ENCODE measurements at regions not wholly inside any gene's neighbourhood (a gene's known extent, or its start where the extent isn't known, plus 50 kb on each side); places are given as distances from the start of the nearest gene placed in this dataset.
"Not testable (repeated sequence)": the region's sequence is repeated elsewhere in the genome, so short reads cannot be mapped to it uniquely, and the experiment has no call there.

DNA sequence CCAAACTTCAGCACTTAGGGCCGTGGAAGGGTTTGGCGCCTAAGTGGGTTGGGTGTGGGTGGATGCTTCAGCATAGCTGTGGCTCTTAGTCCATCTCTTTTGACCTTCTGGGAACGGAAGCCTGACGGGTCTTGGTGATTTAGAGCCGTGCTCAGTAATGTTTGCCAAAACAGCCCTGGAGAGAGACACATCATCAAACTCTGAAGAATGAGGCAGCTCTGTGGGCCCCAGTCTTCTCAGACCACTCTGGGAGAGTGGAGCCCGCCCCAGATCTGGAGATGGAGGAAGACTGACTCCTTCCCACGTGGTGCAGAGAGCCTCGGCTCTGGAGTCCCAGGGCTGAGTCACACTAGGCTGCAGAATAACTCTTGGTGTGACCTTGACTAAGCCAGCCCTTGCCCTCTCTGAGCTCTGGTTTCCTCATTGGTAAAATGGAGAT, 168.9 kb downstream of the C11orf91 start:
- no peak for FAIRE-seq
- peak; percentile 81 for DNase-seq (ENCODE audit: low spot score)

DNA sequence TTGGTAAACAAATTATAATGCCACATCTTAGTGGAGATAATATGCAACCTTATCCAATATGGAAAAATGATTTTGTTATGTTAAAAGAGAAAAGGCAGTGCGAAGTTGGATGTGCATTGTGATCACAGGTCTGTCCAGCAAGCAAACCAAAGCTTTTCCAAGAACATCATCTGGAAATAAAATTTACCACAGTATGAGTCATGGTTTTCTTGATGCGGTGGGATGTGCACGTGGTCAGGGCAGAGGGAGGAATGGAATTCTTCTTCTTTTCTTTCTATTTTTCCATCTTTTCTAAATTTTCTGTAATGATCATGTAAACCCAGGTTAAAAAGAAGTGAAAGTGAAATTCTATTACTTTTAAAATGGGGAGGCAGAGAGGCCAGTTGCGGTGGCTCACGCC, 169.8 kb downstream of the C11orf91 start:
- FAIRE-seq, result no peak

DNA sequence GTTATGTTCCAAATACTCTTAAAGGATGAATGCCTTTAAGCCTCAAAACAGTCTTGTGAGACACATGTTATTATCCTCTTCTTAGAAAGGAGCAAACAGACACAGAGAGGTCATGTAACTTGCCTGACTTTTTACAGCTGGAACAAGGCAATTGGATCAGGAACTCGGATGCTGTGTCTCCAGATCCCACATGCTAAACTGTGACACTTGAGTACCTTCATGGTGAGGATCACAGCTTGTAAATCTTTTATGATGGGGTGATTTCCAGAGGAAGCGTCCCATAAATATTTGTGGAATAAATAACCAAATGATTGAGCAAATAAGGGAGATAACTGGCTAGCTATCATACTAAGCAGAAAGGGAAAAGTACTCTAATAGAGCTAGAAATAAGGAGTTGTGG, 171.2 kb downstream of the C11orf91 start:
- FAIRE-seq (no peak), DNase-seq (ENCODE audit: low spot score) (no peak)

More for the DNA sequence above, 169.8 kb downstream of the C11orf91 start:
- peak; percentile 66 for DNase-seq (ENCODE audit: low spot score)

DNA sequence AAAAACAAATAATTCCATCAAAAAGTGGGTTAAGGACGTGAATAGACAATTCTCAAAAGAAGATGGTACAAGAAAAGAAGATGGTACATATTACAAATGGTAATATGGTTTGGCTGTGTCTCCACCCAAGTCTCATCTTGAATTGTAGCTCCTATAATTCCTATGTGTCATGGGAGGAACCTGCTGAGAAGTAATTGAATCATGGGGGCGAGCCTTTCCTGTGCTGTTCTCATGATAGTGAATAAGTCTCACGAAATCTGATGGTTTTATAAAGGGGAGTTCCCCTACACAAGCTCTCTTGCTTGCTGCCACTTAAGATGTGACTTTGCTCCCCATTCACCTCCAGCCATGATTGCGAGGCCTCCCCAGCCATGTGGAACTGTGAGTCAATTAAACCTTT, 172.9 kb downstream of the C11orf91 start:
- FAIRE-seq; DNase-seq (ENCODE audit: low spot score): not testable (repeated sequence)

DNA sequence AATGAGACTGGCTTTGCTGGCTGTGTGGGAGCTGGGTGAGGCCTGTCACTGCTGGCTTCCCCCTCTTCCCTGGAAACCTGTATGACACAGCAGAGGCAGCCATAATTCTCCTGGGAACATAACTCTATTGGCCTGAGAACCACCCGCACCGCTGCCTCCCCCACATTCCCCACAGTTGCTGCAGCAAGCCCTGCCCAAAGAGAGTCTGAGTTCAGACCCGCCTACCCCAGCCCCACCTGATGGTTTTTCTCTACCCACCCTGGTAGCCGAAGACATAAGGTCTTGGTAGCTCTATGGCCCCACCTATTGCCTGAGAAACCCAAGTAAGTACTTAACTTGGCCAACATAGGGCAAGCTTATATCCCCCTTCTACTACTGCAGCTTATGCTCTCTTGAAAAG, 174.8 kb downstream of the C11orf91 start:
- DNase-seq (ENCODE audit: low spot score) (no peak), FAIRE-seq (no peak)

DNA sequence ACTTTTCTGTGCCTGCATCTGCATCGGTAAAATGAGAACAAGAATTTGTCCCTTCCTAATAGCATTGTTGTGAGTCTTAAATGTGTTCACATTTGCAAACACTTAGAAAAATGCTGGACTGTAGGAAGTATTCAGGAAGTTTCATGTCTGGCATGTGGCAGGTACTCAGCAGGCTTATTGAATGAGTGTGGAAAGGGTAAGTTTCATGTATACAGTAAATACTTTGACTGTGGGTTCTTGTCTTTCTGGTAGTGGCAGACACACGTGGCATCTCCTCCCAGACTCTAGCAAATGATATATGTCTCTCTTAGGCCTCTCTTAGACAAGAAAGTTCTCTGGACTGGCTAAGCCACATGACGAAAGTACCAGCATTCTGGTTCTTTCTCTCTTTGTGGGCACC, 179.2 kb downstream of the C11orf91 start:
- DNase-seq (ENCODE audit: low spot score) (no peak), FAIRE-seq (no peak)

DNA sequence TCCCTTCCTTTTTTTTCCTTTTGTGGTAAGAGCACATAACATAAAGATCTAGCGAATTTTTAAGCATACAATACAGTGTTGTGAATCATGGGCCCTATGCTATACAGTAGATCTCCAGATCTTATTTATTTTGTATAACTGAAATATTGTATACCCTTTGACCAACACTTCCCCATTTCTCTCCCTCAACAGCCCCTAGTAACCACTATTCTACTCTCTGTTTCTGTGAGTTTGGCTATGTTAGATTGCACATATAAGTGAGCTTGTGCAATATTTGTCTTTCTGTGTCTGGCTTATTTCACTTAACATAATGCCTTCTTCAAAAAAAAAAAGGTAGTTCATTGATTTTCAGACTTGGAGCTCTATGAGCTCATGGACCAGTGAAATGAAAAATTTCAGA, 180.5 kb downstream of the C11orf91 start:
- DNase-seq (ENCODE audit: low spot score) (no peak), FAIRE-seq (no peak)

DNA sequence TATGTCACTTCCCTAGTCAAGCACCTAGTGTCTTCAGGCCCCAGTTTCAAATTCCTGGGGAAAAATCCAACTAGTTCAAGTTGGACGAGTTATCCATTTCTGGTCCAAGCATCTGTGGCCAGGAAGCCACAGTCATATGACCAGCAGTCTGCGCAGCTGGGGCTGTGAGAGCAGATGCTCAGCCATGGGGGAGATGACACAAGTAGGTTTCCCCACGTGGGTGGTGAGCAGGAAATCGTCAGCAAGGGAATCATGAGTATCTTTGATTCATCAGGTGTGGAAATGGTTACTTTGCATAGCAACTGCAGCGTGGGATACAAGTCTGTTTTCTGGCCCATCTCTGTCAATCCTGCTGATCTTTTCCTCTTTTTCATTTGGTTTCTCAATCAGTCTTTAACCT, 185.3 kb downstream of the C11orf91 start:
- FAIRE-seq, result no peak

DNA sequence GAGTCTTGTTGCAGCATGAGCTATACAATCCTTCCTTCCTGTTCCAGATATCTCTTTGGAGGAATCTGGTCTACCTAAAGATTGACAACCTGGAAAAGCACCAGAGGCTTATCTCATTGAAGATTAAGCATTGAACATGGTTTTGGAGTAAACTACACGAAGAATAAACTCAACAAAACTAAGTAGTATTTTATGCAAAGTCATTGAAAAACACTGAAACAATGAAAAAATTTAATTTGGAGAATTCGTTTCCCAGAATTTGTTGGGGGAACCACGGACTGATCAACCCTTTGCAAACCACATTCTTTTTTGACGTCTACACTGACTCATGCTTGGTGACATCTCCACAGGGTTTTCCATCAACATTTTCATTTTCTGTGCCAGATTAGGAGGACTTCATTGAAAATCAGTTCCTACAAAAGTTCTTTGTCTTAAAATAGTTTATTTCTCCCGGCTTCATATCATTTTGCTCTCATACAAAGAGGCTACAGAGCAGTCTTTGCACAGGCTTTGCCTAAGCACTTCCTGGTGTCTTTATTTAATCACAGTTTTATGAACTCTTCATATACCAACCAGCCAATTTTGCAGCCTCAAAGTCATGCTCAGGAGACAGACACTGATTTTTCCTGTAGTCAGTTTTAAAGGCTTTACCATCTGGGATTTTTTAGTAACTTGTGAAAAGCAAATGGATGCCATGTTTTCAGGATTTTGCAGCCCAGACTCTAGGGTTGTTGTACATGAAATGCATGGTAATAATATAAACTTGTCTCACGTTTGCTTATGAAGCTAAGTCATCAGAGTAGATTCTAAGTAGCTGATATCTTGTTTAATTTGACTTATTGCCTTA, 186.3 kb downstream of the C11orf91 start:
- FAIRE-seq, result no peak
- DNase-seq (ENCODE audit: low spot score), result no peak

More for the DNA sequence above, 185.3 kb downstream of the C11orf91 start:
- DNase-seq (ENCODE audit: low spot score), result no peak

DNA sequence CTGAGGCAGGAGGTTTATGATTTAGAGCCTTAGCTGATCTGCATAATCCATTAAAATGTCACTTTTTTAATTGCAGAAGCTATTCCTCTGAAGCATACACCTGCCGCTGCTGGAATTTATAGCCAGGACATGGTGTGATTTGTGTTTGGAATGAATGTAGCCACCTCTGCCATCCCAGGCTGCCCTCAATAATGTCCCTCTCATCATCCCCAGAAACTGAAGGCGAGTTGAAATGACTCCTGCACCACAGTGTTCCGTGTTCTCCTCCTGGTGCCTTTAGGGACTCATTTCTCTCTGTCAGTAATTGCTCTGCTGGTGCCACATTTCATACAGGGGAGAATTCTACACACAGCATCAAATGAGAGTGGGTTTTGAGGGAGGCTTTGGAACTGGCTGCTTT, 191.0 kb downstream of the C11orf91 start:
- FAIRE-seq (no peak), DNase-seq (ENCODE audit: low spot score) (no peak)

DNA sequence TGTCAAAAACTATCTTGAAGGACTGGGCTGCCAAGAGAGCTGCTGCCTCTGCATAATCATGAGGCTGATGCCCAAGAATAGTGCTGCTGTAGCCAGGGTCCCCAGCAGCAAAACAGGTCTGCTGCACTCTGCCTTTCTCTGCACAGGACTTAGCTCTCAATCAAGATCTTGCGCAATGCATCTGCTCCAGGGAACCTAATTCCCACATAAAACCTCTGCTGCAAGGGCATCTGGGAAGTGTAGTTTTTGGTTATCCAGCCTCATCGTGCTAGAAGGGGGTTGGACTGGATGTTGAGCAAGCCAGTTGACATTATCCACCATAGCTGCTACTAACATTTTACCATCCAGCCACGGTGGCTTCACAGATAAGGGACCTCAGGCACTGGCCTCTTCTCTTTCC, 192.7 kb downstream of the C11orf91 start:
- no peak for DNase-seq (ENCODE audit: low spot score)
- no peak for FAIRE-seq

DNA sequence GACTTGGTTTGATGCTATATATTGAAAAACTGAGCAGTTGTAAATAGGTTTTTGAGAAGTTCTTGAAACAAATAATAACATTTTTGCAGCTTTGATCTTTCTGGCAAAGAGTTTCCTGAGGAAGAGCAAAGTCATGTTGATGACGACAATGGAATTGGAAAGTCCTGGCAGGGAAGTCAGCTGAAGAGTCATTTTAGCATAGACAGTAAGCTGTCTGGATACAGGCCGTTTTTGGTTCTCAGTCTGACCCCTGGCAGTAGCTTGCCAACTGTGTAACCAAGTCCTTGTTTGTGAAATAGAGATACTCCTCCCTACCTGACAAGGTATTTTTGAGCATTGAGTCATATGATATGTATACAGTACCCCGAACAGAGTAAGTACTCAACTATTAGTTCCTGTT, 193.3 kb downstream of the C11orf91 start:
- FAIRE-seq, result no peak
- no peak for DNase-seq (ENCODE audit: low spot score)

DNA sequence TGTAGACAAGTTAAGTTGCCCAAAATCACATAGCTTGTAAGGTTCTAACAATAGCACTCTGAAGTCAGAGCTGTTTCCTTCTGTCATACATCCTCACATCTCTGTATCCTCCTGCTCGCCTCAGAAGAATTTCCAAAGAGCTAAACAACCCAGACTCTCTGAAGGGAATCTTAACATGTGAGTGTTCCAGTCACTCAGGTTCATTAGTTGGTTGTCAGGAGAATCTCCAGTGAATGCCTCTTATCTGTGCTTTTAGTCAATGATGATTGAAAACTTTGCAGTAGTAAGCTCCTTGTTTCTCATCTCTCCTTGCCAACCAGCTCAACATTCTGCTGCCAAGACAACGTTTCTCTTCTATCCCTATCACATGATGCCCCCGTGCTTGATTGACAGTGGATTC, 195.5 kb downstream of the C11orf91 start:
- DNase-seq (ENCODE audit: low spot score), result no peak
- no peak for FAIRE-seq

DNA sequence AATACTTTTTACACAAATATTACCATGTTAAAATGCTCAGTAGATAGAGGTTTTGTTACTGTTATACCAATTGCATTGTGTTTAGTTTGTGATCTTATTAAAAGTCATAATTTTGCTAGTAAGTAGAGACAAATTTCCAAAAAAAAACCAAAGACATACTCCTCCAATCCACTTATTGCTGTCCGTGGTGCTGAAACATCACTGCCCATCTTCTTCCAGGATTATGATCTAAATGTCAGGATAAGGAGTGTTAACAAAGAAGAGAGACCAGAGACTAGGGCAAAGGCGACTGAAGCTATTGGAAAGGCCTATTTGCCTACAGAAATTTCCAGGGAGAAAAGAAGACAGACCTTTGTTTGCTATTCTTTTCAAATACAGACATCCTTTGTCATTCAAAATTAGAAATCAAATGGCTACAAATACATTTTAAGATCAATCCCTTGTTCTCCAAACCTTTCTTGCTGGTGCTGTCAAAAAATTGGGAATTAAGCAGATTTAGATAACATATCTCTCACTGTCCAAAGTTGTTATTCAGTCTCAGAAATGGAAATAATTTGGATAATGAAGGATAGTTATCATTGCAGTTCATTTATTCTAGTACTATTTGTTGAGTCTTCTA, 199.7 kb downstream of the C11orf91 start:
- FAIRE-seq, result no peak
- no peak for DNase-seq (ENCODE audit: low spot score)

DNA sequence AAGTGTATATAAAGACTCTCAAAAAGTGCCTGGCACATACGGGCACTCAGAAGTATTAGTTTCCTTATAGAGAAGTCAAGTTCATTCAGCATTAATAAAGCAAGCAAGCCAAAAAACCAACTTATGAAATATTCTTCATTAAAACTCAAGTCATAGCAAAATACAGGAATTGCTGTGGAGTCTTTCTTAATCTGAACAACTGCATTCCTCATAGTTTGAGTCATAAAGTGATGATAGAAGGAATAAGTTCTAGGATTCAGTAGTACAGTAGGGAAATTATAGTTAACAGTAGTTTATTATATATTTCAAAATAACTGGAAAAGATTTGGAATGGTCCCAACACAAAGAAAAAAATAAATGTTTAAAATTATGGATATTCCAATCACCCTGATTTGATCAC, 200.3 kb downstream of the C11orf91 start:
- FAIRE-seq (no peak), DNase-seq (ENCODE audit: low spot score) (no peak)

DNA sequence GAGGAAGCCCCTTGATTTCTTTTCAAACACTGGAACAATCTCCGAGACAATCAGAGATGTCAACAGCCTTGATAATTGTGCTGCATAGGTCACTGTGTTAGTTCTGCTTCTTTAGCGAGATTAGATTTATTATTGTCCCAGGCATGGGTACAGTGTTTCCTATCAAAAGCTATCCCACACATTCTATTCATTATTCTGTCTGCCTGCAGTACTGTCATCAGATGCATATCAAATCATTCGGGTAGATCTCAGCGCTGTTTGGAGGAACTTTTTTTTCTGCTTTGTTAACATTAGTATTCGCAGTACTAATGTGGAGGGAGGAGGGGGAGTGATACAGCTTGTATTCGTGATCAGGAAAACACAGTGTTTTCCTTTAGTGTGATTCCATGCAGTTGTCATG, 208.0 kb downstream of the C11orf91 start:
- FAIRE-seq (no peak), DNase-seq (ENCODE audit: low spot score) (no peak)

DNA sequence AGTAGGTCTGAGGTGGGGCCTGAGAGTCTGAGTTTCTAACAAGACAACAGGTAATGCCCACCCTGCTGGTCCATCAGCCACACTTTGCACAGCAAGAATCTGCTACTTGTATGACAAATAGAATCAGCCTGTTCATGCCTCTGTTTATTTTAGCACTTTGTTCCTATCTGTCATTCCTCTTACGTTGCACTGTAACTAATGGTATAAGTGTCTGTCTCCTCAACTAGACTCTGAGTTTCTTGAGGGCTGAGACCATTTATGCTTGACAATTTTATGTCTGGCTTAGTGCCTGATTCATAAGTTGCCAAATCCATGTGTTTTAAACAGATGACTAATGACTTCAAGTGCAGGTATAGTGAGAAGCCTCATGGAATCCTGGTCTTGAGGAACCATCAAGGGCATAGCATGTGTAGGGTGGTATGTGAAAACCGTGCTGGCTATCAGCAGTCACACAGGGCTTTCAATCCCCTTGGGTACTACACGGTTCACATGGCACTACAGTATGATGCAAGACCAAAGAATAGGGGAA, 209.7 kb downstream of the C11orf91 start:
- DNase-seq (ENCODE audit: low spot score) (no peak), FAIRE-seq (no peak)

DNA sequence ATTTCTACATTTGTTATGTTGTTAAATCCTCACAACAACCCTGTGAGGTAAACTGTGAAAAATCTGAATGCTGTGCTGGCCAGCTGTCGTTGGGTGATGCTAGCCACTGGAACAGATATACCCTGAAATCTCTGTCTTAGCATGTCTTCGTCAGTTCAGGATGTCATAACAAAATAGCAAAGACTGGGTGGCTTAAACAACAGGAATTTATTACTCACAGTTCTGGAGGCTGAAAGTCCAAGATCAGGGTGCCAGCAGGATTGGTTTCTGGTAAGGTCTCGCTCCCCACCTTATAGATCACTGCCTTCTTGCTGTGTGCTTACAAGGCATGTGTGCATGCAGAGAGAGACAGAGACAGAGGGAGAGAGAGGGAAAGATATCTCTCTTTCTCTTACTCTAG, 211.7 kb downstream of the C11orf91 start:
- no peak for FAIRE-seq
- DNase-seq (ENCODE audit: low spot score), result no peak

DNA sequence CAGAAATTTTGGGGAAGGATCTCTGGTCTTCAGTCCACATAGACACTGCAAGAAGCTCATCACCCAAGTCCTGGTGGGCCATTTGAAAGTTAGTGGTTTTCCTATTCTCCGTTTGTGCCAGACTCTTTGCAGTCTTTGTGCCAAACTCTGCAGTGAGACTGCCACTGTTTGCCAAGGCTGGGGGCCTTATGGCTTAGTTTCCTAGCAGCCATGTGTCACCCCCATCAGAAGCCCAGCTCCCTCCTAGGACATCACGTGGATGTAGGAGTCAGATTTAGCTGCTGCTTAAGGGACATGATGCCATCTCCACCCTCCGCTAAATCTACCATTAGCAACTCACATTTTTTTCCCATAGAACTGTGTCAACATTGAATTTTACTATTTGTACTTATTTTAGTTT, 220.0 kb downstream of the C11orf91 start:
- DNase-seq (ENCODE audit: low spot score) (no peak), FAIRE-seq (no peak)

DNA sequence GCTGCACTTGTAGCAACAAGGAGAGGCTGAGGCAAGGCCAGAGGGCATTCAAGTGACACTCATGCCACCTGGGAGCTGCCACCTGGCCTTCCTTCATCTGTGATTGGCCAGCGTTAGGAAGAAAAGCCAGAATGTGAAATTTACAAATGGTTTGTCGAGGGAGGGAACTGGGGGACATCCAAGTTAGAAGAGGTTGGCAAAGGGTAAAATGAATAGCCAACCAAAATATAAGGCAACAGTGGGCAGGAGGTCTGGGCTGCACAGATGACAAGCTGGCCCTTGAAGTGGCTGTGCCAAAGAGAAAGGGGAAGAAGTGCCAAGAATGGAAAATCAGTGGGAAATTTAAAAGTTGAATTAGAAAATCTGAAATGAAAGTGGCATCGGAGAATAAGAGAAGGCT, 221.4 kb downstream of the C11orf91 start:
- DNase-seq (ENCODE audit: low spot score), result no peak
- FAIRE-seq, result no peak

DNA sequence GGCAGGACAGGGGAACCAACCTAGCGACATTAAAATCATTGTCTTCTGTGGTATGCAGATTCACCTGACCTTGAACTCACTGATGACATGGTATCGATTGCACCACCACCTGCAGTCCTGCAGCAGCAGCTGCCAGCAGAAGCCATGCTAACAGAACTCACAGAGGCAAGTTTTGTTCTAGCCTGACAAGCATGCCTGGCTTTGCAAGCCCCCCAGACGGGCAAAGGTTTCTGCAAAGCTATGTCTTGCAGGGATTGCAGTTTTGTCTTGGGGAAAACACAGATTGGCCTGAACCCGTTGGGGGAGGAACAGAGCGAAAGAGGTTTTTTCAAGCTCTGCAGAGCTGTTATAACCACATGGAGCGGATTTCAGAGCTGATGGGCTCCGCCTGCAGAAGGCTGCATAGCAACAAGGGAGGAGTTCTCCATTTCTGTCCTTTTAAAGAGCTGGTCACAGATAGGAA, 221.0 kb downstream of the HIPK3 start:
- FAIRE-seq (no peak), DNase-seq (ENCODE audit: low spot score) (no peak)

DNA sequence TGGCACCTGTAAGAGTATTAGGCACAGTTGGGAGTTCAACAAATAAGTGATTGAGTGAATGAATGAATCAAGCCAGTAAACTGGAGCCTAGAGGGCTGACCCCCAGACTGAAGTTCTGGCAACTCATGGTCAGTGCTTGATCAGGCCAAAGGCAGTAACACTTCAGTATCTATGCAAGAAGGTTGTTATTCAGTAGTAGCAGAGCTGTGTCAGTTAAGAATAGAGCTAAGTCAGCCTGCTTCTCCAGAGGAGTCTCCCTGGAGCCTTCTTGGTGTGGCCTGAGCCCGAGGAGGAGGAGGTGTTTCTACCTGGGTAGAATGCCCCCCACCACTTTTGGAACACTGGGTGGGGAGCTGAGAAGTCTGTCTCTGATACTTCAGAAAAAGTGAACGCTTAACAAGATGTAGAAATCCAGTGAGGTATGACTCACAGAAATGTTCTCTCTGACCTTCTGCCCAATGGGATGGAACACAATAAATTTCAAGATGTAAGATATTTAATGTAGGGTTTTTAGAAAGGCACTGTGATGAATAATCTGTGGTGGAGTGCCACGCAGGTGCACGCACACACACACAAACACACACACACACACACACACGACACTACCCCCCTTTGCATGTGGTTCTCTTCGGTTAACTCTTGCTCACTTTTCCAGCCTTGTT, 219.9 kb downstream of the HIPK3 start:
- FAIRE-seq (no peak), DNase-seq (ENCODE audit: low spot score) (no peak)
